Neural progenitor cell (in vitro differentiated cells): ENCODE measurements at regions not wholly inside any gene's neighbourhood (a gene's known extent, or its start where the extent isn't known, plus 50 kb on each side); places are given as distances from the start of the nearest gene placed in this dataset.

Experiments used
- EZH2 ChIP-seq: fragments of 200-600 bp; sonication (generic); IDR thresholded peaks from 2 replicates; pipeline ENCODE4 v1.6.1; 2017; ENCODE audit warnings: antibody characterized with exemption, mild to moderate bottlenecking, moderate library complexity
- EZH2phosphoT487 ChIP-seq: fragments of 200-600 bp; sonication (generic); IDR thresholded peaks from 2 replicates; pipeline ENCODE4 v1.6.1; 2017; ENCODE audit warnings: antibody characterized with exemption
- TF ChIP-seq, protein P1 (sequence below): fragments of 200-600 bp; sonication (generic); IDR thresholded peaks from 2 replicates; pipeline ENCODE4 v1.5.1; 2017; ENCODE audit warnings: antibody characterized with exemption, mild to moderate bottlenecking

DNA sequence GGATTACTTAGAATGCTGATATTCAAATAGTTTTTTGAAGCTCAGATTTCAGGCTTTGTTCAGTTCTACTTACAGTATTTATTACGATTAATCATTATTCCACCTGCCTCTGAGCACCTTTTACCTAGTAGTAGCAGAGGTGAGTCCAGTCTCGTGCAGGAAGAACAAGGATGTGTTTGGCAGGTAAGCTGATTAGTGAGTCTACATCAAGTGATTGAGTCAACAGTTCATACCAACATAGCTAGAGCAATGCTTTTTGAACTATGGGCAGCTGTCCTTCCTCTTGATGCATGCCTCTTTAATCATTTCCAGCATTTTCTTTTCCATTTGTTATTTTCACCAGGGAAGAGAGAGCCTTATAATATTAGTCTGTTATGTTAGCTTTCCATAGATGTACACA lies 838.9 kb downstream of the USP25 start:
- TF ChIP-seq, protein P1, sequence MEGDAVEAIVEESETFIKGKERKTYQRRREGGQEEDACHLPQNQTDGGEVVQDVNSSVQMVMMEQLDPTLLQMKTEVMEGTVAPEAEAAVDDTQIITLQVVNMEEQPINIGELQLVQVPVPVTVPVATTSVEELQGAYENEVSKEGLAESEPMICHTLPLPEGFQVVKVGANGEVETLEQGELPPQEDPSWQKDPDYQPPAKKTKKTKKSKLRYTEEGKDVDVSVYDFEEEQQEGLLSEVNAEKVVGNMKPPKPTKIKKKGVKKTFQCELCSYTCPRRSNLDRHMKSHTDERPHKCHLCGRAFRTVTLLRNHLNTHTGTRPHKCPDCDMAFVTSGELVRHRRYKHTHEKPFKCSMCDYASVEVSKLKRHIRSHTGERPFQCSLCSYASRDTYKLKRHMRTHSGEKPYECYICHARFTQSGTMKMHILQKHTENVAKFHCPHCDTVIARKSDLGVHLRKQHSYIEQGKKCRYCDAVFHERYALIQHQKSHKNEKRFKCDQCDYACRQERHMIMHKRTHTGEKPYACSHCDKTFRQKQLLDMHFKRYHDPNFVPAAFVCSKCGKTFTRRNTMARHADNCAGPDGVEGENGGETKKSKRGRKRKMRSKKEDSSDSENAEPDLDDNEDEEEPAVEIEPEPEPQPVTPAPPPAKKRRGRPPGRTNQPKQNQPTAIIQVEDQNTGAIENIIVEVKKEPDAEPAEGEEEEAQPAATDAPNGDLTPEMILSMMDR = no peak
- TF ChIP-seq EZH2 (no peak), EZH2phosphoT487 (no peak)
